ENCODE measurements at regions not wholly inside any gene's neighbourhood (a gene's known extent, or its start where the extent isn't known, plus 50 kb on each side); places are given as distances from the start of the nearest gene placed in this dataset.

- H3K36me3 ChIP-seq = no peaks in the 10 kb centered on the region
- no peak overlapping the region for H3K4me3 ChIP-seq
- 91% methylated on average over 2 of the region's 2 CpGs for WGBS (ENCODE audit: insufficient coverage, low coverage, low lambda C conversion rate, missing lambda C conversion rate)
- H3K27ac ChIP-seq = no peak overlapping the region
- no peaks in the 10 kb centered on the region for H3K27me3 ChIP-seq
- no peak for TF ChIP-seq POLR2A (IDR thresholded peaks at IDR 0.05)
- no peak for ATAC-seq
- no peak for DNase-seq
- no peaks in the 10 kb centered on the region for H3K9me3 ChIP-seq
- no peaks in the 10 kb centered on the region for H3K4me1 ChIP-seq
- intact Hi-C loops (cut with DNase I) = no loop called here
Observed at GRCh38 chr18:45151645-45152044, 463.6 kb upstream of the SLC14A2 start.

- Histone ChIP-seq H3K27ac (no peak overlapping the region), H3K9me3 (no peaks in the 10 kb centered on the region), H3K36me3 (no peaks in the 10 kb centered on the region), H3K27me3 (no peaks in the 10 kb centered on the region), H3K4me1 (no peaks in the 10 kb centered on the region), H3K4me3 (no peak overlapping the region)
- intact Hi-C loops (cut with DNase I) = no loop called here
- TF ChIP-seq CTCF (IDR thresholded peaks at IDR 0.05) = no peak
- no peak for DNase-seq
- ATAC-seq = no peak
Observed at GRCh38 chr18:45155526-45155925, 459.8 kb upstream of the SLC14A2 start.

- no peaks in the 10 kb centered on the region for H3K36me3 ChIP-seq
- ATAC-seq (no peak), DNase-seq (no peak)
- TF ChIP-seq CTCF (IDR thresholded peaks at IDR 0.05) = no peak
- no peak for TF ChIP-seq POLR2A (IDR thresholded peaks at IDR 0.05)
- no peaks in the 10 kb centered on the region for H3K27me3 ChIP-seq
- no peaks in the 10 kb centered on the region for H3K9me3 ChIP-seq
- no peaks in the 10 kb centered on the region for H3K4me1 ChIP-seq
- intact Hi-C loops (cut with DNase I) = no loop called here
- H3K27ac ChIP-seq = no peak overlapping the region
- no peak overlapping the region for H3K4me3 ChIP-seq
- 60% methylated on average over 3 of the region's 3 CpGs for WGBS (ENCODE audit: insufficient coverage, low coverage, low lambda C conversion rate, missing lambda C conversion rate)
Observed at GRCh38 chr18:45156946-45157345, 458.3 kb upstream of the SLC14A2 start.

GRCh38 chr18:45157576-45157975 lies 457.7 kb upstream of the SLC14A2 start:
- Histone ChIP-seq H3K27me3 (no peaks in the 10 kb centered on the region), H3K4me3 (no peak overlapping the region), H3K27ac (no peak overlapping the region), H3K36me3 (no peaks in the 10 kb centered on the region), H3K4me1 (no peaks in the 10 kb centered on the region), H3K9me3 (no peaks in the 10 kb centered on the region)
- 57% methylated on average over 1 of the region's 1 CpG for WGBS (ENCODE audit: insufficient coverage, low coverage, low lambda C conversion rate, missing lambda C conversion rate)
- ATAC-seq = no peak
- intact Hi-C loops (cut with DNase I) = no loop called here
- no peak for TF ChIP-seq POLR2A (IDR thresholded peaks at IDR 0.05)
- TF ChIP-seq CTCF (IDR thresholded peaks at IDR 0.05) = no peak
- DNase-seq = no peak

- TF ChIP-seq POLR2A (IDR thresholded peaks at IDR 0.05) = no peak
- no peak for TF ChIP-seq CTCF (IDR thresholded peaks at IDR 0.05)
- Histone ChIP-seq H3K4me1 (no peaks in the 10 kb centered on the region), H3K27me3 (no peaks in the 10 kb centered on the region), H3K27ac (no peak overlapping the region), H3K9me3 (no peaks in the 10 kb centered on the region), H3K36me3 (no peaks in the 10 kb centered on the region), H3K4me3 (no peak overlapping the region)
- DNase-seq (no peak), ATAC-seq (no peak)
- 73% methylated on average over 6 of the region's 6 CpGs for WGBS (ENCODE audit: insufficient coverage, low coverage, low lambda C conversion rate, missing lambda C conversion rate)
- intact Hi-C loops (cut with DNase I) = no loop called here
Observed at GRCh38 chr18:45161850-45162249, 453.4 kb upstream of the SLC14A2 start.

All from right lobe of liver (tissue), 6 donors.